Choroid plexus epithelial cell (primary cell): ENCODE measurements at regions not wholly inside any gene's neighbourhood (a gene's known extent, or its start where the extent isn't known, plus 50 kb on each side); places are given as distances from the start of the nearest gene placed in this dataset.
A peak's percentile ranks its signal among the peaks of the same experiment; 100 is the strongest.

Experiments
- DNase-seq: peaks from one replicate; pipeline ENCODE4 v3.0.0-alpha.2; 2010; ENCODE audit warnings: low read depth
- H3K4me3 ChIP-seq: 2 replicates; pipeline ENCODE4 v1.5.1; 2011; ENCODE audit warnings: low read depth, mild to moderate bottlenecking, control low read depth, low read length, moderate library complexity
- TF ChIP-seq, protein P1 (sequence below): conservative IDR thresholded peaks from 2 replicates; pipeline ENCODE4 v1.5.1; 2011; ENCODE audit warnings: low read depth, mild to moderate bottlenecking, control low read depth, inconsistent platforms, low read length, moderate library complexity

DNA sequence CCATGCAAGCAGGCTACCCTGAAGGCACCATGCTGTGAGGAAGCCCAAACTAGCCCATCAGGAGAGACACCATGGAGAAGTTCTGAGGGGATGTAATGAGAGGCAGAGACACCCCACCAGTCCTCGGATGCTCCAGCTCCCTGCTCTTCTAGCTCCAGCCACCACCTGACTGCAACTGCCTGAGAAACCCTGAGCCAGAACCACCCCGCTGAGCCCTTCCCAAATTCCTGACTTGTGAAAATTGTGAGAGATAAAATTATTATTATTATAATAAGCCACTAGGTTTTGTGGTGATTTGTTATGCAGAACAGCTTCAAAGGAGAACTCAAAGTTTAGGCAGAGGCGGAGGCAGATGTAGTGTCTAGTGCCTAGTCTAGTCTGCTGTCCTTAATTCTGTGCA is 67.1 kb upstream of the HK2 start:
- TF ChIP-seq, protein P1, sequence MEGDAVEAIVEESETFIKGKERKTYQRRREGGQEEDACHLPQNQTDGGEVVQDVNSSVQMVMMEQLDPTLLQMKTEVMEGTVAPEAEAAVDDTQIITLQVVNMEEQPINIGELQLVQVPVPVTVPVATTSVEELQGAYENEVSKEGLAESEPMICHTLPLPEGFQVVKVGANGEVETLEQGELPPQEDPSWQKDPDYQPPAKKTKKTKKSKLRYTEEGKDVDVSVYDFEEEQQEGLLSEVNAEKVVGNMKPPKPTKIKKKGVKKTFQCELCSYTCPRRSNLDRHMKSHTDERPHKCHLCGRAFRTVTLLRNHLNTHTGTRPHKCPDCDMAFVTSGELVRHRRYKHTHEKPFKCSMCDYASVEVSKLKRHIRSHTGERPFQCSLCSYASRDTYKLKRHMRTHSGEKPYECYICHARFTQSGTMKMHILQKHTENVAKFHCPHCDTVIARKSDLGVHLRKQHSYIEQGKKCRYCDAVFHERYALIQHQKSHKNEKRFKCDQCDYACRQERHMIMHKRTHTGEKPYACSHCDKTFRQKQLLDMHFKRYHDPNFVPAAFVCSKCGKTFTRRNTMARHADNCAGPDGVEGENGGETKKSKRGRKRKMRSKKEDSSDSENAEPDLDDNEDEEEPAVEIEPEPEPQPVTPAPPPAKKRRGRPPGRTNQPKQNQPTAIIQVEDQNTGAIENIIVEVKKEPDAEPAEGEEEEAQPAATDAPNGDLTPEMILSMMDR, result no peak
- DNase-seq, result no peak
- no peak overlapping the region for H3K4me3 ChIP-seq

DNA sequence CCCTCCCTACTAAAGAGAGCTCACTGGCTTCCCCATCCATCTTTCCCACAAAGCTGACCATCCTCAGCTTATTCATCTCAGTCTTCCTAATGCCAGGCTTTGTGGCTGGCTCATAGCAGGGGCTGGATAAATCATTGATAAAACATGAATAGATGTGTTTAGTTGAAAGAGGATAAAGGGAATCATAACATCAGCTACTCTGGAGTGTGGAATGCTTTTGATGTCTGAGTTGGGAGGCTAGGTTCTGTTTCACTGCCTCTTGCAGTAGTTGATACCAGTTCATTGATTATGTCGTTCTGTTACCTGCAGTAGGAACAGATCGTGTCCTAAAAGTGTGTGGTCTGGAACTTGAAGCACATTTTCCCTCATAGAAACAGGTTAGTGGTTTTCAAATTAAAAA is 66.3 kb upstream of the HK2 start:
- no peak for DNase-seq
- H3K4me3 ChIP-seq, result no peak overlapping the region
- TF ChIP-seq, protein P1, result no peak

DNA sequence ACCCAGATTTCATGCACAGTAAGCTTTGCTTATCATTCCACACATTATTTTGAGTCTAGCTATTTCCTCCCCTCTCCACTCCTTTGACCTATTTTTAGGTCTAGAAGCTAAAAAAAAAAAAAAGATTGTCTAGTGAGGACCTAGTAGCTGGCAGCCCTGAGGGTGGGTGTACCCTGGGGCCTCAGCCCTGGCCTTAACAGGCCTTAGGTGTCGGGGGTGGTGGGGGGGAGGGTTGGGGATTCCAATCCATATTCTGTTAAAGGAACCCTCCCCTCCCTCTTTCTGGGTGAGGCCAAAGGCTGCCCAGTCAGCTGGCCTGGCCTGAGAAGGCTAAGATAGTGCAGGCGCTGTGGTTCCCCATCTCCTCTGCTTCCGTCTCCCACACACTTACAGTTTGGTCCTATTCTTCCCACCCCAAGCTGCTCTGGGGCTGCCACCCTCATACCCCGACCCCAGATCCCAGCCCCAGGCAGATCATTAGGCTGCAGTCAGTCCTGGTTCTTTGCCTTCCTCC is 65.5 kb upstream of the HK2 start:
- H3K4me3 ChIP-seq, result no peak overlapping the region
- DNase-seq, result peak; percentile 59
- TF ChIP-seq, protein P1, result no peak

DNA sequence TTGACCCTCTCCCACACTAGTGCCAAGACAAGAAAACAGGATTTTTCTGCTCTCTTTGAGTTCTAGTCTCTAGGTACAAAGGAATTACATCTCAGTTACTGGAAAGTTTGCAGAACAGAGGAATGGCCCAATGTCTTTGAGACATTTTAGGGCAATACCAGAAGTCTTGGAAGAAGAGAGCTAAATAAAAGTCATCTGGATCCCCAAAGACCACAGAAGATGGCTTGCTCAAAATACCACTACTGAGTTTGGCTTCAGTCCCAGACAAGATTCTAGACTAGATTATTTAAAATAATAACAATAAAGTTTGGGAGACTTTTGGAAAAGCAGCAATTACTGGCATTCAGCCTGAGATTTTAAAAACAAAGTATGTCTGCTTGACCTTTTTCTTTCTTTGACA is 61.9 kb upstream of the HK2 start:
- no peak overlapping the region for H3K4me3 ChIP-seq
- TF ChIP-seq, protein P1, result no peak
- DNase-seq, result peak; percentile 37

DNA sequence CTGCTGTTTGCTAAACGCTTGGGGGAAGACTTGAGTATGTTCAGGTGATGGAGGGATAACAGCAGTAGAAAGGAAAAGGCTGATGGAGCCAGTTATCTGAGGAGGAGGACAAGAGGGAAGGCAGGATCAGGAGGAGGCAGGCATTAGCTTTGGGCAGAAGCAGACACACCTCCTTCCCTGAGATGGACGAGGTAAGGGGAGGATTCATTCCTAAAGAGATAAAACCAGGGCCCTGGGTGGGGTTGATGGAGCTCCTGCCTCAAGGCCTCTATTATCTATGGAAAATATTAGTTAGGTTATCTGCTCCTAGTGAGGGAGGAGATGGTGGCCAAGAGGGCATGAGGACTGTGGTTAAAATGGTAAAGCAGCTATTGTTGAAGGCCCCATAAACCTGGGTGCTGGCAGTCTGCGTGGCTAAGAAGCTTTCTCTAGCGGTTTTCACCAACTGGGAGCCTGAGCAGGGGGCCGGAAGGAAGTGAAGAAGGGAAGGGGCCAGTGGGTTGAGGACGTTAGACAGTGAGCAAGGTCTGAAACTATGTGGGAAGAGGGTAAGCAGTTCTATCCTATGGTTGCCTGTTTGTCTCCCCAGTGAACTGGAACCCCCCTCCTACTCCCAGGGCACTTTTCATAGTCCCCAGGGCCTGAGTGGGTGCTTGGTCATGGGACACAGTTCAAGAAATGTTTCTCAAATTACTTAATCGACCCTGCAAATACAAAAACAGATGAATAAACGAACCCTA is 56.6 kb upstream of the HK2 start:
- DNase-seq, result no peak
- TF ChIP-seq, protein P1, result no peak
- H3K4me3 ChIP-seq, result no peak overlapping the region

DNA sequence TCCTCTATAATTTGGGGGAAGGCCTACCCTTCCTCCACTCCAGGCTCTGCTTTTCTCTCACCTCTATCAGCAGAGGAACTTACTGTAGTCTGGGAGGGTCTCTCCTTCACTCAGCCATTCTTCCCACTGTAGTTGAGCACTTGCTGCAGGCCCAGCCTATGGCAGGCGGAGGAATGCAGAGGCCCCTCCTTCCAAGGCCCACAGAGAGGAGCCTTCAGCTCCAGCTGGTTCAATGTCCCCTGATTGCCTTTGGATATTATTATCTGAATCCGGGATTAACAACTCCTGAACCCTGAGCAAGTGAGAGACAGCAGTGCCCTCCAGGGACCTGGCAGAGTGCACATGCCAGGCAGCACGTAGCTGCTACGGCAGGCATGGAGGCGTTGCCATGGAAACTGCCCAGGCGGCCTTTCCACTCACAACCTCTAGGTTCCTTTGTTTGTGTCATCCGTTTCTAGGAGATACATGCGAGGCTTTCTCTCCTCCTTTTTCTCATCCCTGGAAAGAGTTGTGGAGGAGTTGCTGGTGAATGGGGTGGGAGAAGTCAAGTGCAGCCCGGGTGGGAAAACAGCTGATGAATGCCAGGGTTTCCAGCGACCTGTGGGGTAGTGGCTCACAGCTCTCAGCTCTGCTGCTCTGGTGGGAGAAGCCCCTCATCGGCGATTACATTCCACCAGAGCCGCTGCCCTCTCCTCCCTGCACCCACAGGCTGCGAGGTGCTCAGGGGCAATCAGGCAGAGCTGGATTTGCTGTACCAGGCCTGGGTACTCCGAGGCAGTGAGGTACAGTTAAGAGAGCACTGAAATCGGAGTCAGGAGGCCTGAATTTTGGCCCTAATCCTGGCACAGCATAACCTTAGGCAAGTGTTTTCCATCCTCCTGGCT is 55.3 kb upstream of the HK2 start:
- H3K4me3 ChIP-seq, result no peak overlapping the region
- no peak for DNase-seq
- TF ChIP-seq, protein P1, result no peak
